HCT116 (cell line): ENCODE measurements at regions not wholly inside any gene's neighbourhood (a gene's known extent, or its start where the extent isn't known, plus 50 kb on each side); places are given as distances from the start of the nearest gene placed in this dataset.

Source experiments
- CBX3 ChIP-seq: IDR thresholded peaks from 2 replicates; pipeline ENCODE4 v1.6.1; 2012; ENCODE audit warnings: low read depth
- CEBPB ChIP-seq: IDR thresholded peaks from 2 replicates; pipeline ENCODE4 v1.6.1; 2012; ENCODE audit warnings: low read depth
- EZH2 ChIP-seq: fragments of 200-600 bp; sonication (generic); IDR thresholded peaks from 2 replicates; pipeline ENCODE4 v1.6.1; 2017; ENCODE audit warnings: antibody characterized with exemption, mixed run types
- EZH2phosphoT487 ChIP-seq: fragments of 200-600 bp; IDR thresholded peaks from 2 replicates; pipeline ENCODE4 v1.6.1; 2018; ENCODE audit warnings: antibody characterized with exemption, borderline replicate concordance
- JUND ChIP-seq: IDR thresholded peaks from 2 replicates; pipeline ENCODE4 v1.6.1; 2012
- POLR2A ChIP-seq: IDR thresholded peaks from 2 replicates; pipeline ENCODE4 v1.7.0; 2011; ENCODE audit warnings: borderline replicate concordance; ENCODE audit not compliant: insufficient read depth, insufficient read length; ENCODE audit errors: extremely low read depth
- POLR2AphosphoS5 ChIP-seq: IDR thresholded peaks from 2 replicates; pipeline ENCODE4 v1.6.1; 2011; ENCODE audit warnings: mild to moderate bottlenecking, low read depth, low read length, moderate library complexity
- SP1 ChIP-seq: IDR thresholded peaks from 2 replicates; pipeline ENCODE4 v1.6.1; 2012; ENCODE audit warnings: low read depth
- ZNF274 ChIP-seq: fragments of 200-500 bp; sonication (Bioruptor generic); IDR thresholded peaks from 2 replicates; pipeline ENCODE4 v1.6.1; 2014; ENCODE audit warnings: mild to moderate bottlenecking, low read depth, low read length, inconsistent platforms
- TF ChIP-seq, protein P1 (sequence below), 3 experiments: fragments of 200-600 bp in 1 of 3; sonication (generic) in 1 of 3; IDR thresholded peaks in 2 of 3; conservative IDR thresholded peaks in 1 of 3; 2 replicates each; pipeline ENCODE4 v1.5.1; 2012 to 2017; ENCODE audit warnings: low read depth in 2 of 3, low read length in 2 of 3, antibody characterized with exemption in 1 of 3, borderline replicate concordance in 1 of 3, control low read depth in 1 of 3, mild to moderate bottlenecking in 1 of 3, mixed read lengths in 1 of 3, mixed run types in 1 of 3, moderate library complexity in 1 of 3; ENCODE audit not compliant: insufficient read depth in 1 of 3
- TF ChIP-seq, protein P2 (sequence below): IDR thresholded peaks from 2 replicates; pipeline ENCODE4 v1.6.1; 2012
- TF ChIP-seq, protein P3 (sequence below): IDR thresholded peaks from 2 replicates; pipeline ENCODE4 v1.6.1; 2012; ENCODE audit warnings: low read depth

DNA sequence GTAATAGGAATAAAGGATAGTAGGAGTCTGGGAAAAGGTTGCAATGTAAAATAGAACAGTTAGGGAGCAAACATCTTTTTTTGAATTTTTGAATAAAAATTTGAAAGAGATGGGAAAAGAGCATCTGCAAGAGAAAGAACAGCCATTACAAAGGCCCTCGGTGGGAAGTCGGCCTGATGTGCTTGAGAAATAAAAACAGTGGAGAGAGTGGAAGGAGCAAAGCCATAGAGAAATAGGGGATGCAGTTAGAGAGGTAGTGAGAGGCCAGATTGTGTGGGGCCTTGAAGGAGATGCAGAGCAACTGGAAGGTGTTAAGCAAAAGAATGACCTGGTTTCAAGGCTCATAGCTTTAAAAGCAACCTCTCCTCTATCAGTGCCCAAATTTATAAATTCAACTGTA is 409.8 kb downstream of the RERGL start:
- TF ChIP-seq, protein P1, sequence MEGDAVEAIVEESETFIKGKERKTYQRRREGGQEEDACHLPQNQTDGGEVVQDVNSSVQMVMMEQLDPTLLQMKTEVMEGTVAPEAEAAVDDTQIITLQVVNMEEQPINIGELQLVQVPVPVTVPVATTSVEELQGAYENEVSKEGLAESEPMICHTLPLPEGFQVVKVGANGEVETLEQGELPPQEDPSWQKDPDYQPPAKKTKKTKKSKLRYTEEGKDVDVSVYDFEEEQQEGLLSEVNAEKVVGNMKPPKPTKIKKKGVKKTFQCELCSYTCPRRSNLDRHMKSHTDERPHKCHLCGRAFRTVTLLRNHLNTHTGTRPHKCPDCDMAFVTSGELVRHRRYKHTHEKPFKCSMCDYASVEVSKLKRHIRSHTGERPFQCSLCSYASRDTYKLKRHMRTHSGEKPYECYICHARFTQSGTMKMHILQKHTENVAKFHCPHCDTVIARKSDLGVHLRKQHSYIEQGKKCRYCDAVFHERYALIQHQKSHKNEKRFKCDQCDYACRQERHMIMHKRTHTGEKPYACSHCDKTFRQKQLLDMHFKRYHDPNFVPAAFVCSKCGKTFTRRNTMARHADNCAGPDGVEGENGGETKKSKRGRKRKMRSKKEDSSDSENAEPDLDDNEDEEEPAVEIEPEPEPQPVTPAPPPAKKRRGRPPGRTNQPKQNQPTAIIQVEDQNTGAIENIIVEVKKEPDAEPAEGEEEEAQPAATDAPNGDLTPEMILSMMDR (IDR thresholded peaks at IDR 0.05 in 2 of 3, conservative IDR thresholded peaks at IDR 0.05 in 1 of 3; ENCODE audit: borderline replicate concordance in 1 of 3, insufficient read depth in 1 of 3, low read depth in 2 of 3, low read length in 2 of 3): no peak
- TF ChIP-seq POLR2AphosphoS5: no peak
- TF ChIP-seq JUND: no peak
- TF ChIP-seq ZNF274: no peak
- no peak for TF ChIP-seq EZH2phosphoT487
- TF ChIP-seq POLR2A: no peak
- TF ChIP-seq CBX3: no peak
- no peak for TF ChIP-seq CEBPB
- TF ChIP-seq, protein P2, sequence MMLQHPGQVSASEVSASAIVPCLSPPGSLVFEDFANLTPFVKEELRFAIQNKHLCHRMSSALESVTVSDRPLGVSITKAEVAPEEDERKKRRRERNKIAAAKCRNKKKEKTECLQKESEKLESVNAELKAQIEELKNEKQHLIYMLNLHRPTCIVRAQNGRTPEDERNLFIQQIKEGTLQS: no peak
- TF ChIP-seq, protein P3, sequence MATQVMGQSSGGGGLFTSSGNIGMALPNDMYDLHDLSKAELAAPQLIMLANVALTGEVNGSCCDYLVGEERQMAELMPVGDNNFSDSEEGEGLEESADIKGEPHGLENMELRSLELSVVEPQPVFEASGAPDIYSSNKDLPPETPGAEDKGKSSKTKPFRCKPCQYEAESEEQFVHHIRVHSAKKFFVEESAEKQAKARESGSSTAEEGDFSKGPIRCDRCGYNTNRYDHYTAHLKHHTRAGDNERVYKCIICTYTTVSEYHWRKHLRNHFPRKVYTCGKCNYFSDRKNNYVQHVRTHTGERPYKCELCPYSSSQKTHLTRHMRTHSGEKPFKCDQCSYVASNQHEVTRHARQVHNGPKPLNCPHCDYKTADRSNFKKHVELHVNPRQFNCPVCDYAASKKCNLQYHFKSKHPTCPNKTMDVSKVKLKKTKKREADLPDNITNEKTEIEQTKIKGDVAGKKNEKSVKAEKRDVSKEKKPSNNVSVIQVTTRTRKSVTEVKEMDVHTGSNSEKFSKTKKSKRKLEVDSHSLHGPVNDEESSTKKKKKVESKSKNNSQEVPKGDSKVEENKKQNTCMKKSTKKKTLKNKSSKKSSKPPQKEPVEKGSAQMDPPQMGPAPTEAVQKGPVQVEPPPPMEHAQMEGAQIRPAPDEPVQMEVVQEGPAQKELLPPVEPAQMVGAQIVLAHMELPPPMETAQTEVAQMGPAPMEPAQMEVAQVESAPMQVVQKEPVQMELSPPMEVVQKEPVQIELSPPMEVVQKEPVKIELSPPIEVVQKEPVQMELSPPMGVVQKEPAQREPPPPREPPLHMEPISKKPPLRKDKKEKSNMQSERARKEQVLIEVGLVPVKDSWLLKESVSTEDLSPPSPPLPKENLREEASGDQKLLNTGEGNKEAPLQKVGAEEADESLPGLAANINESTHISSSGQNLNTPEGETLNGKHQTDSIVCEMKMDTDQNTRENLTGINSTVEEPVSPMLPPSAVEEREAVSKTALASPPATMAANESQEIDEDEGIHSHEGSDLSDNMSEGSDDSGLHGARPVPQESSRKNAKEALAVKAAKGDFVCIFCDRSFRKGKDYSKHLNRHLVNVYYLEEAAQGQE: no peak
- no peak for TF ChIP-seq SP1
- TF ChIP-seq EZH2: no peak
